ENCODE measurements at regions not wholly inside any gene's neighbourhood (a gene's known extent, or its start where the extent isn't known, plus 50 kb on each side); places are given as distances from the start of the nearest gene placed in this dataset.

DNA sequence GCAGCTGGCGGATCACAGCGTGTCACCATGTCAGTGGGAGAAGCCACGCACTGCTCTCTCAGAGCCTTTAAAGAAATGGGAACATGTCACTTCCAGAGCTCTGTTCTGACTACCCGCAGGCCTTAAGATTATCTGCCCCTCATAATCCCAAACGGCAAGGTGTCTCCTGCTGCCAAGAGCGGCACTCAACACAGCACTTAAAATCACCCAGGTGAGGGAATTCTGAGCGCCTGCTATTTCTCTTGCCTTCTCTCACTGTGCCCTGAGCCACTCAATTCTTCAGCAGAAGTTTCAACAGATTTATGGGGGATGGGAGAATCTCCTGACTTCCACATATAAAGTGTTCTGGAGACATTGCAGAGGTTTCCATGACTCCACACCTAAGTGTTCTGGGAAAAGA lies 137.9 kb downstream of the LMO4 start:
- TF ChIP-seq, protein P1, sequence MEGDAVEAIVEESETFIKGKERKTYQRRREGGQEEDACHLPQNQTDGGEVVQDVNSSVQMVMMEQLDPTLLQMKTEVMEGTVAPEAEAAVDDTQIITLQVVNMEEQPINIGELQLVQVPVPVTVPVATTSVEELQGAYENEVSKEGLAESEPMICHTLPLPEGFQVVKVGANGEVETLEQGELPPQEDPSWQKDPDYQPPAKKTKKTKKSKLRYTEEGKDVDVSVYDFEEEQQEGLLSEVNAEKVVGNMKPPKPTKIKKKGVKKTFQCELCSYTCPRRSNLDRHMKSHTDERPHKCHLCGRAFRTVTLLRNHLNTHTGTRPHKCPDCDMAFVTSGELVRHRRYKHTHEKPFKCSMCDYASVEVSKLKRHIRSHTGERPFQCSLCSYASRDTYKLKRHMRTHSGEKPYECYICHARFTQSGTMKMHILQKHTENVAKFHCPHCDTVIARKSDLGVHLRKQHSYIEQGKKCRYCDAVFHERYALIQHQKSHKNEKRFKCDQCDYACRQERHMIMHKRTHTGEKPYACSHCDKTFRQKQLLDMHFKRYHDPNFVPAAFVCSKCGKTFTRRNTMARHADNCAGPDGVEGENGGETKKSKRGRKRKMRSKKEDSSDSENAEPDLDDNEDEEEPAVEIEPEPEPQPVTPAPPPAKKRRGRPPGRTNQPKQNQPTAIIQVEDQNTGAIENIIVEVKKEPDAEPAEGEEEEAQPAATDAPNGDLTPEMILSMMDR (IDR thresholded peaks at IDR 0.05): no peak

DNA sequence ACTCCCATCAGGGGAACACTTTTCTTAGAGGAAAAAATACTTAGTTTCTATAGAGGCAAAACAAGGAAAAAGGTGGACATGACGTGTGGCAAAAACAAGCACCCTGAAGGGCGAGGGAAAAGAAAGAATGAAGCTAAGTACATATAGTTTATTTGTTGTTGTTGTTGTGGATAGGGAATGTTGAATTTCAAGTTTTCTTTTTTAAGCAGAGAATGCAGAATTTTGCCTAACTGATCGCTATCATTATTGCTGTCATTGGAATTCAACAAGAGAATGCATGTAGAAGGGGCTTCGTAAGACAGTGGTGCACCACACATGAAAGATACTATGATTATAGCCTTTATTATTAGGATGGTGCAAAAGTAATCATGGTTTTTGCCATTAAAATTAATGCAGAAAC lies 144.0 kb downstream of the LMO4 start:
- TF ChIP-seq, protein P1 (IDR thresholded peaks at IDR 0.05): no peak

DNA sequence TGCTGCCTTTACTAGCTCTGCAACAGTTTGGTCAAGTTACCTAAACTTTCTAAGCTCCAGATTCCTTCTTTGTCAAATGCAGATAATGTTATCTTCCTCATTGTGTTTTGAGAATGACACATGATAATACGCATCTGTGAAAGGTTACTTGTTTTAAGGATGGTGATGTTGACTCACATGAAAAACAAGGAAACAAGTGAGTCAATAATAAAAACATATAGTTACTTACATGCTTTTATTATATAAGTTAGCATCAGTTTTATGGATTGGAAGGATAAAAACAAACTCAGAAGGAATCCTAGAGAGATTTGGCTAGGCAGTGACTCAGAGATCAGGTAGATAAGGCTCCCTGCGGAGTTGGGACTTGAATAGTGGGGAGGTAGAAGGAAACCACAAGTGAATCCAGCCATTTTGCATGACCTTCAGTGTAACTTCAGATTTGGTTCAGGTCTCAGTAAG lies 144.6 kb downstream of the LMO4 start:
- TF ChIP-seq, protein P1 (IDR thresholded peaks at IDR 0.05): no peak

DNA sequence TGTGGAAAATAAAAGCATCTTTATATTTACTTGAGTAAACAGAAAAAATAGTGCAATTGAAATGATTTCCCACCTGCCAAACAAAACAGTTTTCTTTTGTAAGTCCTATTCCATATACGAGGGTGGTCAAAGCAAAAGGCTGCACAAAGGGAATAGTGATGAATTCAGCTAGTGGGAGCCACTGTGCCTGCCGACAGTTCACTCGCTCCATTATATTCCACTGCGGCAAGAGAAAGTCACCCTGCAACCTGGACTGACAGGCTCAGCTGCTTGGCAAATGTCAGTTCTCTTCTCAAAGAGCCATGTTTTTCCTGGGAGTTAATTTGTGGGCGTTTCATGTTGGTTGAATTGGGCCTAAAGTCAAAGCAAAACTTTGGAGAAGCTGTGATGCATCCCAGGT lies 145.4 kb downstream of the LMO4 start:
- TF ChIP-seq, protein P1 (IDR thresholded peaks at IDR 0.05): no peak

DNA sequence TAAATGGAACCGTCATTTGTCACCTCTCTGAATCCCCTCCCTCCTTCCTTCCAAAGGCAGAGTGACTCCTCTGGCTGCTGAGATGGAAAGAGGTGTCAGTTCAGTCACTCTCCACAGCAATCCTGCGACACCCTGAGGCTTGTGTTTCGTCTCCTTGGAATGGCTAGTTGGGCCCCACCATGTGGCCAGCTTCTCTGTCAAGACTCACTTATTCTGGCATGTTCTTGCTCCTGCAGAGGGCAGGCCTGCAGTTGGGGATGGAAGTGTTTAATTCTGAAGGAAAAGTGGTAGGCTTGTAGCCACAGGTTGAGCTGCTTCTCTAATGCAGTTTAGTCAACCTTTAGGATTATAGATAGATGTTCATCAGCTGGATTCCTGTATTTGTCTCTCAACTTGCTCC lies 149.6 kb downstream of the LMO4 start:
- TF ChIP-seq, protein P1 (IDR thresholded peaks at IDR 0.05): no peak

DNA sequence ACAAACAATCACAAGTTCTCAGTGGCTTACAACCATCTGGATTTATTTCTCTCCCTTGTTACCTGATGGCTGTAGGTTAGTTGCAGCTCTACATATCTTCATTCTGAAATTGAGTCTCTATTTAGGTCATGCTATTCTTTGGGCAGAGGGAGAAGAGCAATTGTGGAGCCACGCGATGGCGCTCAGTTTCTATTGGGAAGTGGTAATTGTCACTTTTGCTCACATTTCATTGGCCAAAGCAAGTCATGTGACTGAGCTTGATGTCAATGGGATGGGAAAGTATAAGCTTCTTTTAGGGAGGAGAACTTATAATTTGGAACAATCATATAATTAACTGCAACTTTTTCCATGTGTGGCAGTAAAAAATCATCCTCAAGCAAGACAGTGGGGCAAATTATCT lies 166.5 kb downstream of the LMO4 start:
- TF ChIP-seq, protein P1 (IDR thresholded peaks at IDR 0.05): peak; percentile 48; the same call in 1 of the 2 replicates

DNA sequence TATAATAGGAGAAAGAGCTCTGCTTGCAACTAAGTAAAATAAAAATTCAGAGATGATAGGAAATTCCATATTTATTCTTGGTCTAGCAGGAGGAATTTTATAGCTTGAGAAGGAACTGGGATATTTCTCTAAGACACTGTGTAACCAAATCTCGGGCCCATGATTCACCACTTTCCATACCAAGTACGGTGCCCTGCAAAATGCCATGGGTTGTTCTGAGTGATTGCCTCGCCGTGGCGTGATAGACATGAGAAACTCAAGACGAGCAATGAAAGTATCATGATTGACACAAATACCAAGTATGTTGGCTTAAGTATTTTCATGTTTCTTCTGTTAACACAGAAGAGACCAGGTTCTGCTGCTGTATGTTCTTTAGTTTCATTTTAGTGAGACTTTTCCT lies 167.2 kb downstream of the LMO4 start:
- TF ChIP-seq, protein P1 (IDR thresholded peaks at IDR 0.05): no peak
